ENCODE measurements at regions not wholly inside any gene's neighbourhood (a gene's known extent, or its start where the extent isn't known, plus 50 kb on each side); places are given as distances from the start of the nearest gene placed in this dataset.

GRCh38 chr5:57751710-57752109 lies 269.1 kb upstream of the ACTBL2 start:
- Histone ChIP-seq H3K27me3 (ENCODE audit: insufficient read depth, low read length) (no peaks in the 10 kb centered on the region), H3K9me3 (ENCODE audit: low read length) (no peaks in the 10 kb centered on the region), H3K79me2 (ENCODE audit: insufficient read depth, low read length) (no peaks in the 10 kb centered on the region), H3K36me3 (ENCODE audit: insufficient read depth, low read length) (no peaks in the 10 kb centered on the region), H2AFZ (ENCODE audit: low read length) (no peak overlapping the region), H4K20me1 (ENCODE audit: insufficient read depth, low read length) (no peaks in the 10 kb centered on the region), H3K4me3 (ENCODE audit: low read depth, low read length, poor library complexity, severe bottlenecking) (no peak overlapping the region), H3K4me1 (ENCODE audit: insufficient read depth, low read length, severe bottlenecking) (no peaks in the 10 kb centered on the region), H3K9ac (ENCODE audit: low read length) (no peak overlapping the region), H3K9me2 (ENCODE audit: low read depth, low read length) (no peaks in the 10 kb centered on the region), H3K27ac (ENCODE audit: low read depth, low read length, poor library complexity, severe bottlenecking) (no peak overlapping the region), H3K4me2 (ENCODE audit: low read length) (no peak overlapping the region), H3F3A (ENCODE audit: insufficient read depth, low read length) (no peaks in the 10 kb centered on the region)
- TF ChIP-seq EZH2 (IDR thresholded peaks at IDR 0.05; ENCODE audit: borderline replicate concordance, low read length) (no peak), CTCF (IDR thresholded peaks at IDR 0.05; ENCODE audit: low read length) (no peak)

- TF ChIP-seq EZH2 (IDR thresholded peaks at IDR 0.05; ENCODE audit: borderline replicate concordance, low read length) (no peak), CTCF (IDR thresholded peaks at IDR 0.05; ENCODE audit: low read length) (no peak)
- H3K4me2 ChIP-seq (ENCODE audit: low read length), result no peak overlapping the region
- no peaks in the 10 kb centered on the region for H3K36me3 ChIP-seq (ENCODE audit: insufficient read depth, low read length)
- H3F3A ChIP-seq (ENCODE audit: insufficient read depth, low read length), result no peaks in the 10 kb centered on the region
- no peak overlapping the region for H3K4me3 ChIP-seq (ENCODE audit: low read depth, low read length, poor library complexity, severe bottlenecking)
- H4K20me1 ChIP-seq (ENCODE audit: insufficient read depth, low read length), result no peaks in the 10 kb centered on the region
- no peaks in the 10 kb centered on the region for H3K79me2 ChIP-seq (ENCODE audit: insufficient read depth, low read length)
- H2AFZ ChIP-seq (ENCODE audit: low read length), result no peak overlapping the region
- H3K9me2 ChIP-seq (ENCODE audit: low read depth, low read length), result no peaks in the 10 kb centered on the region
- no peak overlapping the region for H3K9ac ChIP-seq (ENCODE audit: low read length)
- no peaks in the 10 kb centered on the region for H3K27me3 ChIP-seq (ENCODE audit: insufficient read depth, low read length)
- no peaks in the 10 kb centered on the region for H3K4me1 ChIP-seq (ENCODE audit: insufficient read depth, low read length, severe bottlenecking)
- H3K9me3 ChIP-seq (ENCODE audit: low read length), result no peaks in the 10 kb centered on the region
- H3K27ac ChIP-seq (ENCODE audit: low read depth, low read length, poor library complexity, severe bottlenecking), result no peak overlapping the region
Measured at GRCh38 chr5:57750891-57751290, 268.3 kb upstream of the ACTBL2 start.

- no peaks in the 10 kb centered on the region for H3K4me1 ChIP-seq (ENCODE audit: insufficient read depth, low read length, severe bottlenecking)
- H3K9me3 ChIP-seq (ENCODE audit: low read length), result no peaks in the 10 kb centered on the region
- no peaks in the 10 kb centered on the region for H3K9me2 ChIP-seq (ENCODE audit: low read depth, low read length)
- H3K9ac ChIP-seq (ENCODE audit: low read length), result no peak overlapping the region
- H2AFZ ChIP-seq (ENCODE audit: low read length), result no peak overlapping the region
- TF ChIP-seq CTCF (IDR thresholded peaks at IDR 0.05; ENCODE audit: low read length) (no peak), EZH2 (IDR thresholded peaks at IDR 0.05; ENCODE audit: borderline replicate concordance, low read length) (no peak)
- no peaks in the 10 kb centered on the region for H4K20me1 ChIP-seq (ENCODE audit: insufficient read depth, low read length)
- H3K4me2 ChIP-seq (ENCODE audit: low read length), result no peak overlapping the region
- no peaks in the 10 kb centered on the region for H3K36me3 ChIP-seq (ENCODE audit: insufficient read depth, low read length)
- no peak overlapping the region for H3K4me3 ChIP-seq (ENCODE audit: low read depth, low read length, poor library complexity, severe bottlenecking)
- H3K27ac ChIP-seq (ENCODE audit: low read depth, low read length, poor library complexity, severe bottlenecking), result no peak overlapping the region
- no peaks in the 10 kb centered on the region for H3K79me2 ChIP-seq (ENCODE audit: insufficient read depth, low read length)
- no peaks in the 10 kb centered on the region for H3K27me3 ChIP-seq (ENCODE audit: insufficient read depth, low read length)
- no peaks in the 10 kb centered on the region for H3F3A ChIP-seq (ENCODE audit: insufficient read depth, low read length)
Measured at GRCh38 chr5:57750282-57750681, 267.7 kb upstream of the ACTBL2 start.
